Loucy (cell line): ENCODE measurements at regions not wholly inside any gene's neighbourhood (a gene's known extent, or its start where the extent isn't known, plus 50 kb on each side); places are given as distances from the start of the nearest gene placed in this dataset.

Experiments
- EZH2phosphoT487 ChIP-seq: fragments of 200-600 bp; IDR thresholded peaks from 2 replicates; pipeline ENCODE4 v1.6.1; 2018; ENCODE audit warnings: antibody characterized with exemption, mild to moderate bottlenecking, moderate library complexity, borderline replicate concordance
- TF ChIP-seq, protein P1 (sequence below): fragments of 200-600 bp; sonication (generic); conservative IDR thresholded peaks from 2 replicates; pipeline ENCODE4 v1.5.1; 2014; ENCODE audit warnings: mild to moderate bottlenecking, antibody characterized with exemption, low read length

DNA sequence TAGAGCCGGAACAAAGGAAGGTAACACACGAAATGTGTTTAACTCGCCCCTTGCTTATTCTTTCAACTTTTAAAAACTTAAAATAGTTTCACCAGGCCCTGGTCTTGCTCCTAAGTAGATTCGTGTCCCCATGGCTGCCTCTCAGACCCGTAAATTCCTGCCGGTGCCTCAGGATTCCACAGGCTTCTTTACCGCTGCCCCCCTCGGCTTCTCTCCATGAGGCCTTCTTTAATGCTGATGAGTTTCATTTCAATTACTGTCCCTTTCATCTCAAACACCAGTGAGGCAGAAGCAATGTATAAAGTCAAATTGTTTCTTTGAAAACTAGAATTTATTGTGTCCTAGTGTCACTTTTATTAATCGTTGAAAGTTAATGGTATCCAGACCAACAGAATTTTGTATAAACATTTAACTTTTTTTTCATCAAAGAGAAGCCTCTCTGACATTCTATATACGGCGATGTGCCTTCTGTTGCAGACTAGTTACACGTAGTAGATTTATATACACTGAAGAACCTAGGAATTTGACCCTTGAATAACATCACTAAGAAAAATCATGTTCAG is 225.2 kb downstream of the C7orf25 start:
- TF ChIP-seq, protein P1, sequence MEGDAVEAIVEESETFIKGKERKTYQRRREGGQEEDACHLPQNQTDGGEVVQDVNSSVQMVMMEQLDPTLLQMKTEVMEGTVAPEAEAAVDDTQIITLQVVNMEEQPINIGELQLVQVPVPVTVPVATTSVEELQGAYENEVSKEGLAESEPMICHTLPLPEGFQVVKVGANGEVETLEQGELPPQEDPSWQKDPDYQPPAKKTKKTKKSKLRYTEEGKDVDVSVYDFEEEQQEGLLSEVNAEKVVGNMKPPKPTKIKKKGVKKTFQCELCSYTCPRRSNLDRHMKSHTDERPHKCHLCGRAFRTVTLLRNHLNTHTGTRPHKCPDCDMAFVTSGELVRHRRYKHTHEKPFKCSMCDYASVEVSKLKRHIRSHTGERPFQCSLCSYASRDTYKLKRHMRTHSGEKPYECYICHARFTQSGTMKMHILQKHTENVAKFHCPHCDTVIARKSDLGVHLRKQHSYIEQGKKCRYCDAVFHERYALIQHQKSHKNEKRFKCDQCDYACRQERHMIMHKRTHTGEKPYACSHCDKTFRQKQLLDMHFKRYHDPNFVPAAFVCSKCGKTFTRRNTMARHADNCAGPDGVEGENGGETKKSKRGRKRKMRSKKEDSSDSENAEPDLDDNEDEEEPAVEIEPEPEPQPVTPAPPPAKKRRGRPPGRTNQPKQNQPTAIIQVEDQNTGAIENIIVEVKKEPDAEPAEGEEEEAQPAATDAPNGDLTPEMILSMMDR = no peak
- no peak for TF ChIP-seq EZH2phosphoT487
